Testis (tissue), 2 donors: ENCODE measurements at regions not wholly inside any gene's neighbourhood (a gene's known extent, or its start where the extent isn't known, plus 50 kb on each side); places are given as distances from the start of the nearest gene placed in this dataset.

Experiments used
- CTCF ChIP-seq, 3 experiments: fragments of 450-650 bp in 2 of 3; fragments of 200-600 bp in 1 of 3; sonication (generic) in 1 of 3; IDR thresholded peaks; one replicate each; pipeline ENCODE4 v1.5.1; 2016 to 2019; ENCODE audit warnings: antibody characterized with exemption in 3 of 3, mild to moderate bottlenecking in 2 of 3, moderate library complexity in 1 of 3
- POLR2A ChIP-seq: fragments of 450-650 bp; IDR thresholded peaks from one replicate; pipeline ENCODE4 v1.6.1; 2017; ENCODE audit warnings: antibody characterized with exemption, mild to moderate bottlenecking, moderate library complexity

- TF ChIP-seq POLR2A (no peak), CTCF (IDR thresholded peaks at IDR 0.05) (no peak)
These were observed 117.2 kb upstream of the ATP2B1 start for GRCh38 chr12:89825591-89826449.
